ENCODE measurements at regions not wholly inside any gene's neighbourhood (a gene's known extent, or its start where the extent isn't known, plus 50 kb on each side); places are given as distances from the start of the nearest gene placed in this dataset.

DNA sequence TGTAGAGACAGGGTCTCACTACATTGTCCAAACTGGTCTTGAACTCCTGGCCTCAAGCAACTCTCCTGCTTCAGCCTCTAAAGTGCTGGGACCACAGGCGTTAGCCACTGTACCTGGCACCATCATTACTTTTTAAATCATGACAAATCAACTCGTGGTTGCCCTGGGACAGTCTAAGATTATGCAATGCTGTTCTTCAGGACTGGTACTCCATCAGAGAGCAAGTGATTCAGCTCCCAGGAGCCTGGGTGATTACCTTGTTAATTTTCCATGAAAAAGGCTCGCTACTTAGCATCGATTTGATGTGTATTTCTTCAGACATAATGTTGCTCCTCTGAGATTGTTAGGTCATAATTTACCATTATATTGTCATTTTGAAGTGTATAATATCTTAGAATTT is 158.9 kb upstream of the STEAP4 start:
- Histone ChIP-seq H3K27me3 (ENCODE audit: low read depth) (no peaks in the 10 kb centered on the region), H3K36me3 (no peaks in the 10 kb centered on the region), H3K4me3 (no peak overlapping the region), H3K9me3 (no peaks in the 10 kb centered on the region), H3K27ac (no peak overlapping the region), H3K4me1 (no peaks in the 10 kb centered on the region)
- ATAC-seq: no peak
- no peak for DNase-seq
- intact Hi-C loops (cut with DNase I): no loop called here
- no peak for TF ChIP-seq CTCF (IDR thresholded peaks at IDR 0.05)

DNA sequence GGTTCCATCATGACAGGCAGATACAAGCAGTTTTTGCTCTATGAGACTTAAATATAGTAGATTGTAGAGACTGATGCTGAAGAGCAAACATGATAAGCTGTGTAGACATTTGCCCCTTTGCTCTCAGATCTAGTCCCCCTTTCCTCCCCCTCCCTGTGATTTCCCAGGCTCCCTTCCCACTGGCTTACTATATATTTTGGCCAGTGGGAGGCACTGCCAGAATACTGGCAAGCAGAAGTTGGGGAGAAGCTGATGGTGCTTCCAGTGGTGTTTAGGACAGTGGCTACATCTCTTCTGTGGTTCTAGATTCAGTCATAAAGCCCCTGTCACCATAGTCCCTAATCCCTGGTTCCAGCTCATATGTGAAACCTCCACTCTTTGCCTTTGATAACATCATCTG is 156.1 kb upstream of the STEAP4 start:
- intact Hi-C loops (cut with DNase I): no loop called here
- TF ChIP-seq CTCF (IDR thresholded peaks at IDR 0.05): no peak
- Histone ChIP-seq H3K27me3 (ENCODE audit: low read depth) (no peaks in the 10 kb centered on the region), H3K4me3 (no peak overlapping the region), H3K9me3 (no peaks in the 10 kb centered on the region), H3K27ac (no peak overlapping the region), H3K36me3 (no peaks in the 10 kb centered on the region), H3K4me1 (no peaks in the 10 kb centered on the region)
- ATAC-seq: no peak
- DNase-seq: no peak

- no peaks in the 10 kb centered on the region for H3K36me3 ChIP-seq
- no peaks in the 10 kb centered on the region for H3K9me3 ChIP-seq
- ATAC-seq (peak in 1 of 2 donors; percentile 39), DNase-seq (no peak)
- no peak overlapping the region for H3K4me3 ChIP-seq
- no peaks in the 10 kb centered on the region for H3K27me3 ChIP-seq (ENCODE audit: low read depth)
- no peak for TF ChIP-seq CTCF (IDR thresholded peaks at IDR 0.05)
- H3K4me1 ChIP-seq: no peaks in the 10 kb centered on the region
- H3K27ac ChIP-seq: no peak overlapping the region
- intact Hi-C loops (cut with DNase I): no loop called here
These were observed 154.0 kb upstream of the STEAP4 start for GRCh38 chr7:88460650-88461049.

DNA sequence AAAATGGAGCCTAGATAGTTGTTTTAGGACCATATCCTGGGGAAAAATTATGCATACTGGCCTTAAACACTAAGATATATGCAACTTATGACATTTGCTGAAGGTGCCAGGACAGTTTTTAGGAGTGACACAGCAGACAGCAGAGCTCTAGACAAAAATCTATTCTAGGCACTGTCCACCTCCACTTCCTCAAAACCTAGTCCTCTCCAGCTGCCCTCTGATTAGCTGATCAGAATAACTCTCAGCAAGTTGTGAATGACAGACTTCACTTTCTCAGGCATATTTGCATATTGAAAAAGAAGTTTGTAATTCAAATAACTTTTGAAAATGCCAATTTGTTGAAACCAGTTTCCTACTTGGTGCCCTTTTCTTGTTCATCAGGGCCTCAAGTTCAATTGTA is 152.3 kb upstream of the STEAP4 start:
- H3K4me1 ChIP-seq: no peaks in the 10 kb centered on the region
- no peaks in the 10 kb centered on the region for H3K27me3 ChIP-seq (ENCODE audit: low read depth)
- DNase-seq (no peak), ATAC-seq (no peak)
- no peaks in the 10 kb centered on the region for H3K9me3 ChIP-seq
- no peak overlapping the region for H3K27ac ChIP-seq
- no peak for TF ChIP-seq CTCF (IDR thresholded peaks at IDR 0.05)
- intact Hi-C loops (cut with DNase I): no loop called here
- no peaks in the 10 kb centered on the region for H3K36me3 ChIP-seq
- no peak overlapping the region for H3K4me3 ChIP-seq

DNA sequence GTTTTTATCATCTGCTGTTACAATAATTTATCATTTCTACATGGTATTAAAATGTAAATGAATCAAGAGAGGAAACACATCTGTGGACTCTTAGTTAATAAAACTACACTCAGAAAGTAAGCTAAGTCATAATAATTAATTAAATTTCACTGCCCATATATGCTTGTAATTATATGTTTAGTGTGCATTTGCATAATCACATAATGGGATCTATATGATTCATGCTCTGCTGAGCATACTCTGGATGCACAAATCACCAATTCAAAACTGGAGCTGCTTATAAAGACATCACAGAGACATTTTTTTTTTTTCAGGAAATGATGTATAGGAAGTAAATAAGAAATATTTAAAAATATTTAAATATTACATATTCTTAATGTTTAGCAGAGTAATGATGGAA is 151.6 kb upstream of the STEAP4 start:
- H3K27ac ChIP-seq: no peak overlapping the region
- H3K4me3 ChIP-seq: no peak overlapping the region
- DNase-seq: no peak
- intact Hi-C loops (cut with DNase I): no loop called here
- H3K4me1 ChIP-seq: no peaks in the 10 kb centered on the region
- ATAC-seq: no peak
- no peaks in the 10 kb centered on the region for H3K9me3 ChIP-seq
- TF ChIP-seq CTCF (IDR thresholded peaks at IDR 0.05): no peak
- no peaks in the 10 kb centered on the region for H3K27me3 ChIP-seq (ENCODE audit: low read depth)
- no peaks in the 10 kb centered on the region for H3K36me3 ChIP-seq

DNA sequence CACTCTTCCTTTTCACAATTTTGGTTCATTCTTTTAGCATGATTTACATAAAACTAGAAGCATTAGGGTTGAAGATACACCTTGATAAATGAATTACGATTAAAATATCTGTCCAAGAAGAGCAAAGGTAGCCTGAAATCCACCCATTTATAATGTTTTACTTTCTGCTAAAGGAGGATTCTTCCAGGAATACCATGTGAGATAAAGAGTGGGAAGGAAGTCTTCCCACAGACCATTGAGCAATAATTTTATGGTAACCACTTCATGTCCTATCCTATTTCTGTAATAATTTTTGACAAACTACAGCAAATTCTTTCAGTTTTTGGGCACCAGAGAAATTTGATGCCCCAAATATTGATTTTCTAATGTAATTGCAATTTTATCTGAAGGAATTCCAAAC is 150.6 kb upstream of the STEAP4 start:
- intact Hi-C loops (cut with DNase I): no loop called here
- H3K9me3 ChIP-seq: no peaks in the 10 kb centered on the region
- H3K4me3 ChIP-seq: no peak overlapping the region
- H3K36me3 ChIP-seq: no peaks in the 10 kb centered on the region
- no peak for ATAC-seq
- no peak for DNase-seq
- no peak overlapping the region for H3K27ac ChIP-seq
- no peaks in the 10 kb centered on the region for H3K4me1 ChIP-seq
- no peaks in the 10 kb centered on the region for H3K27me3 ChIP-seq (ENCODE audit: low read depth)
- no peak for TF ChIP-seq CTCF (IDR thresholded peaks at IDR 0.05)
